NB4 (cell line): ENCODE measurements at regions not wholly inside any gene's neighbourhood (a gene's known extent, or its start where the extent isn't known, plus 50 kb on each side); places are given as distances from the start of the nearest gene placed in this dataset.
"Not testable (repeated sequence)": the region's sequence is repeated elsewhere in the genome, so short reads cannot be mapped to it uniquely, and the experiment has no call there.

Source experiments
- DNase-seq: peaks from one replicate; pipeline ENCODE4 v3.0.0; 2010; ENCODE audit warnings: low read depth
- H3K4me3 ChIP-seq: one replicate; pipeline ENCODE4 v1.5.1; 2011; ENCODE audit warnings: mild to moderate bottlenecking, low read depth, low read length, moderate library complexity
- CTCF ChIP-seq: IDR thresholded peaks from one replicate; pipeline ENCODE4 v1.5.1; 2012; ENCODE audit warnings: low read depth, low read length
- MAX ChIP-seq: IDR thresholded peaks from 2 replicates; pipeline ENCODE4 v1.6.1; 2011; ENCODE audit warnings: low read depth, low read length
- MYC ChIP-seq: IDR thresholded peaks from 2 replicates; pipeline ENCODE4 v1.6.1; 2011; ENCODE audit warnings: low read depth, low read length
- POLR2A ChIP-seq: IDR thresholded peaks from 2 replicates; pipeline ENCODE4 v1.6.1; 2011; ENCODE audit warnings: mild to moderate bottlenecking; ENCODE audit not compliant: insufficient read length; ENCODE audit errors: extremely low read depth

DNA sequence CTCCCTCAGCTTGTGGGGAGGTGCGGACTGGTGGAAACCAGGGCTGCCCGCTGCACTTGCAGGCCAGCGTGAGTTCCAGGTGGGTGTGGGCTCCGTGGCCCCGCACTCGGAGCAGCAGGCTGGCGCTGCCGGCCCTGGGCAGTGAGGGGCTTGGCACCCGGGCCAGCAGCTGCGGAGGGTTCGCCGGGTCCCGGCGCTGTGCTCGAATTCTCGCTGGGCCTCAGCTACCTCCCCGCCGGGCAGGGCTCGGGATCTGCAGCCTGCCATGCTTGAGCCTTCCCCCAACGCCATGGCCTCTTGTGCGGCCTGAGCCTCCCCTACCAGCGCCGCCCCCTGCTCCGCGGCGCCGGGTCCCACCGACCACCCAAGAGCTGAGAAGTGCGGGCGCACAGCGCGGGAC is 71.6 kb upstream of the ADGRL1 start:
- TF ChIP-seq MAX (no peak), MYC (no peak), CTCF (no peak), POLR2A (no peak)
- no peak overlapping the region for H3K4me3 ChIP-seq
- no peak for DNase-seq

DNA sequence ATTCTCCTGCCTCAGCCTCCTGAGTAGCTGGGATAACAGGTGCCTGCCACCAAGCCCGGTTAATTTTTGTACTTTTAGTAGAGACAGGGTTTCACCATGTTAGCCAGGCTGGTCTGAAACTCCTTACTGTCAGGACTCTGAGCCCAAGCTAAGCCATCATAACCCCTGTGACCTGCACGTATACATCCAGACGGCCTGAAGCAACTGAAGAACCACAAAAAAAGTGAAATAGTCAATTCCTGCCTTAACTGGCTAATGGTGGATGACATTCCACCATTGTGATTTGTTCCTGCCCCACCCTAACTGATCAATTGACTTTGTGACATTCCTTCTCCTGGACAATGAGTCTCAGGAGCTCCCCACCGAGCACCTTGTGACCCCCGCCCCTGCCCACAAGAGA is 69.9 kb upstream of the ADGRL1 start:
- DNase-seq = not testable (repeated sequence)

DNA sequence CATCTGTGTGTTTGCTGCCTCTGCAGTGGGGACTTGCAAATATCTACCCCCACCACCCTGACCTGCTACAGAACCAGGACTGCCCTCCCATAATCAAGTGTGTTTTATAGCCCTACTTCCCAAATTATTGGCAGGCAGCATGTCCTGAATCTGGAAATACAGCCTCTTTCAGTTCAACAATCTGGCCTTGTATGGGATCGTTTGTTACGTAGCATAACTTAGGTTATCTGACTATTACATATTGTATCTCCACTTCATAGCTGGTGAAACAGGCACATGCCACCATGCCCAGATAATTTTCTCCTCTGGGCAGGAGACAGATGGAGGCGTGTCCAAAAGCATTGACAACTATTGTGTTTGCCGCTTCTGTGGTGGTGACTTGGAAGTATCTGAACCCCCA is 66.7 kb upstream of the ADGRL1 start:
- H3K4me3 ChIP-seq = no peak overlapping the region
- DNase-seq = no peak
- TF ChIP-seq POLR2A (no peak), MAX (no peak), MYC (no peak), CTCF (no peak)

More for the DNA sequence above, 69.9 kb upstream of the ADGRL1 start:
- H3K4me3 ChIP-seq = not testable (repeated sequence)

DNA sequence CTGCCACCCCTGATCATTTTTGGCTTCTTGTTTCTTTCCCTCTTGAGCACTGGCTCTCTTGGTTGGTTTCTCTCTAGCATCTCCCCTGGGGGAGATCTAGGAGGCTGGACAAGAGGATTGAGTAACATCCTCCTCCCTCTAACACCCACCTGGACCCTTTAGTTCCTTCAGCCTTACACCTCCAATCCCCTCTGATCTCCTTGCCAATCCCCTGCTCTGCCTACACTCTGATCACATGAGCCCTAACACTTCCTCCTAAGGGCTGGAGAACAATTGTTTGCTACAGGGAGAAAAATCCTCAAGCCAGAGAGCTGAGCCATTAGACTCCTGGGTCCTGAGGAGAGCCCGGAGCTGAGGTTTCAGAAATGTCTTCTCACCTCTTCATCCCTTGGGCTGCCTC is 65.9 kb upstream of the ADGRL1 start:
- no peak overlapping the region for H3K4me3 ChIP-seq
- no peak for DNase-seq
- no peak for TF ChIP-seq CTCF
- TF ChIP-seq POLR2A = no peak

GRCh38 chr19:14270557-14270956 is 64.6 kb upstream of the ADGRL1 start:
- not testable (repeated sequence) for DNase-seq, H3K4me3 ChIP-seq

DNA sequence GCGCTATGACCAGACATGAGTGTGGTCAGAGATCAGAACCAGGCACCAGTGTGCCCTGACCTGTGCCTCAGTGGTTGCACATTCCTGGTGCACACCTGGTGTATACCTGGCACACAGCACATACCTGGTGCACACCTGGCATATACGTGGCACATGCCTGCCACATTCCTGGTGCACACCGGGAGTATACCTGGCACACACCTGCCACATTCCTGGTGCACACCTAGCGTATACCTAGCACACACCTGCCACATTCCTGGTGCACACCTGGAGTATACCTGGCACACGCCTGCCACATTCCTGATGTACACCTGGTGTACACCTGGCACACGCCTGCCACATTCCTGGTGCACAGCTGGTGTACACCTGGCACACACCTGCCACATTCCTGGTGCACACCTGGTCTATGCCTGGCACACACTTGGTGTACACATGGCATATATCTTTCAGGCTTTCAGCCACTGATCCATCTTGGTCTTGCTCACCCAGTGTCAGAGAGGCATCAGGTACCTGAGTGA is 61.3 kb upstream of the ADGRL1 start:
- no peak for DNase-seq
- no peak for TF ChIP-seq MYC
- TF ChIP-seq POLR2A = no peak
- no peak for TF ChIP-seq MAX
- TF ChIP-seq CTCF = no peak
- H3K4me3 ChIP-seq = no peak overlapping the region

GRCh38 chr19:14266208-14266607 is 60.2 kb upstream of the ADGRL1 start:
- not testable (repeated sequence) for DNase-seq, H3K4me3 ChIP-seq

GRCh38 chr19:14265290-14266036 is 59.5 kb upstream of the ADGRL1 start:
- TF ChIP-seq MAX = no peak
- no peak for TF ChIP-seq MYC
- TF ChIP-seq CTCF = no peak
- no peak for TF ChIP-seq POLR2A
- H3K4me3 ChIP-seq = no peak overlapping the region

GRCh38 chr19:14255902-14256649 is 50.1 kb upstream of the ADGRL1 start:
- DNase-seq, H3K4me3 ChIP-seq: not testable (repeated sequence)

More at GRCh38 chr19:14265290-14266036, 59.5 kb upstream of the ADGRL1 start:
- DNase-seq = no peak
